H1 (cell line): ENCODE measurements at regions not wholly inside any gene's neighbourhood (a gene's known extent, or its start where the extent isn't known, plus 50 kb on each side); places are given as distances from the start of the nearest gene placed in this dataset.

Source experiments
- ATF2 ChIP-seq: IDR thresholded peaks from 2 replicates; pipeline ENCODE4 v1.6.1; 2012; ENCODE audit warnings: low read length, inconsistent platforms
- CREB1 ChIP-seq: IDR thresholded peaks from 2 replicates; pipeline ENCODE4 v1.6.1; 2012; ENCODE audit warnings: inconsistent platforms
- FOSL1 ChIP-seq: IDR thresholded peaks from 2 replicates; pipeline ENCODE4 v1.6.1; 2011; ENCODE audit warnings: mild to moderate bottlenecking, low read depth, low read length, moderate library complexity; ENCODE audit not compliant: insufficient read depth
- HDAC2 ChIP-seq, 2 experiments: fragments of 300-600 bp in 1 of 2; sonication (generic) in 1 of 2; IDR thresholded peaks; 2 replicates each; pipeline ENCODE4 v1.6.1; 2011 to 2012; ENCODE audit warnings: low read depth in 2 of 2, low read length in 2 of 2, mild to moderate bottlenecking in 2 of 2, moderate library complexity in 2 of 2, borderline replicate concordance in 1 of 2, inconsistent platforms in 1 of 2
- POLR2A ChIP-seq, 2 experiments: IDR thresholded peaks; 1 replicate in 1 of 2; 2 replicates in 1 of 2; pipeline ENCODE4 v1.6.1; 2011; ENCODE audit warnings: low read depth in 2 of 2, low read length in 2 of 2, mild to moderate bottlenecking in 2 of 2; ENCODE audit errors: control extremely low read depth in 1 of 2
- POLR2AphosphoS5 ChIP-seq: IDR thresholded peaks from 2 replicates; pipeline ENCODE4 v1.6.1; 2011; ENCODE audit warnings: low read depth, low read length
- RAD21 ChIP-seq, 2 experiments: IDR thresholded peaks in 1 of 2; conservative IDR thresholded peaks in 1 of 2; 2 replicates each; pipeline ENCODE4 v1.6.1; 2011; ENCODE audit warnings: low read depth in 2 of 2, low read length in 2 of 2, improper control_type of control experiment in 1 of 2, inconsistent platforms in 1 of 2, mild to moderate bottlenecking in 1 of 2, moderate library complexity in 1 of 2
- RFX5 ChIP-seq: IDR thresholded peaks from 2 replicates; pipeline ENCODE4 v1.6.1; 2011; ENCODE audit warnings: low read depth, low read length, improper control_type of control experiment, borderline replicate concordance
- RNF2 ChIP-seq: fragments of 200-900, 300-1000 bp; sonication (generic); IDR thresholded peaks from 2 replicates; pipeline ENCODE4 v1.7.1; 2016; ENCODE audit warnings: borderline replicate concordance, low read depth, mild to moderate bottlenecking, antibody characterized with exemption, low read length; ENCODE audit not compliant: poor library complexity, severe bottlenecking; ENCODE audit errors: missing control alignments
- SIN3A ChIP-seq, 2 experiments: IDR thresholded peaks in 1 of 2; conservative IDR thresholded peaks in 1 of 2; 2 replicates each; pipeline ENCODE4 v1.6.1; 2011 to 2012; ENCODE audit warnings: low read length in 2 of 2, improper control_type of control experiment in 1 of 2, low read depth in 1 of 2, mild to moderate bottlenecking in 1 of 2
- TF ChIP-seq, protein P1 (sequence below), 3 experiments: IDR thresholded peaks; 1 replicate in 2 of 3; 2 replicates in 1 of 3; pipeline versions ENCODE4 v1.5.1 to v1.6.1; 2011; ENCODE audit warnings: low read length in 3 of 3, mild to moderate bottlenecking in 3 of 3, inconsistent platforms in 2 of 3, low read depth in 1 of 3, moderate library complexity in 1 of 3; ENCODE audit not compliant: insufficient read depth in 1 of 3; ENCODE audit errors: control extremely low read depth in 1 of 3
- TF ChIP-seq, protein P2 (sequence below): IDR thresholded peaks from 2 replicates; pipeline ENCODE4 v1.6.1; 2012; ENCODE audit warnings: inconsistent platforms
- TF ChIP-seq, protein P3 (sequence below): IDR thresholded peaks from 2 replicates; pipeline ENCODE4 v1.6.1; 2011; ENCODE audit warnings: low read length, improper control_type of control experiment

- no peak for TF ChIP-seq ATF2
- TF ChIP-seq, protein P1, sequence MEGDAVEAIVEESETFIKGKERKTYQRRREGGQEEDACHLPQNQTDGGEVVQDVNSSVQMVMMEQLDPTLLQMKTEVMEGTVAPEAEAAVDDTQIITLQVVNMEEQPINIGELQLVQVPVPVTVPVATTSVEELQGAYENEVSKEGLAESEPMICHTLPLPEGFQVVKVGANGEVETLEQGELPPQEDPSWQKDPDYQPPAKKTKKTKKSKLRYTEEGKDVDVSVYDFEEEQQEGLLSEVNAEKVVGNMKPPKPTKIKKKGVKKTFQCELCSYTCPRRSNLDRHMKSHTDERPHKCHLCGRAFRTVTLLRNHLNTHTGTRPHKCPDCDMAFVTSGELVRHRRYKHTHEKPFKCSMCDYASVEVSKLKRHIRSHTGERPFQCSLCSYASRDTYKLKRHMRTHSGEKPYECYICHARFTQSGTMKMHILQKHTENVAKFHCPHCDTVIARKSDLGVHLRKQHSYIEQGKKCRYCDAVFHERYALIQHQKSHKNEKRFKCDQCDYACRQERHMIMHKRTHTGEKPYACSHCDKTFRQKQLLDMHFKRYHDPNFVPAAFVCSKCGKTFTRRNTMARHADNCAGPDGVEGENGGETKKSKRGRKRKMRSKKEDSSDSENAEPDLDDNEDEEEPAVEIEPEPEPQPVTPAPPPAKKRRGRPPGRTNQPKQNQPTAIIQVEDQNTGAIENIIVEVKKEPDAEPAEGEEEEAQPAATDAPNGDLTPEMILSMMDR (IDR thresholded peaks at IDR 0.05; ENCODE audit: control extremely low read depth in 1 of 3, insufficient read depth in 1 of 3, low read depth in 1 of 3, low read length in 3 of 3): no peak
- TF ChIP-seq RAD21 (IDR thresholded peaks at IDR 0.05 in 1 of 2, conservative IDR thresholded peaks at IDR 0.05 in 1 of 2; ENCODE audit: low read depth in 2 of 2, low read length in 2 of 2): no peak
- no peak for TF ChIP-seq HDAC2 (IDR thresholded peaks at IDR 0.05; ENCODE audit: borderline replicate concordance in 1 of 2, low read depth in 2 of 2, low read length in 2 of 2)
- no peak for TF ChIP-seq RNF2
- no peak for TF ChIP-seq SIN3A (conservative IDR thresholded peaks at IDR 0.05 in 1 of 2, IDR thresholded peaks at IDR 0.05 in 1 of 2; ENCODE audit: low read depth in 1 of 2, low read length in 2 of 2)
- TF ChIP-seq, protein P2, sequence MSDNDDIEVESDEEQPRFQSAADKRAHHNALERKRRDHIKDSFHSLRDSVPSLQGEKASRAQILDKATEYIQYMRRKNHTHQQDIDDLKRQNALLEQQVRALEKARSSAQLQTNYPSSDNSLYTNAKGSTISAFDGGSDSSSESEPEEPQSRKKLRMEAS: no peak
- no peak for TF ChIP-seq FOSL1
- TF ChIP-seq, protein P3, sequence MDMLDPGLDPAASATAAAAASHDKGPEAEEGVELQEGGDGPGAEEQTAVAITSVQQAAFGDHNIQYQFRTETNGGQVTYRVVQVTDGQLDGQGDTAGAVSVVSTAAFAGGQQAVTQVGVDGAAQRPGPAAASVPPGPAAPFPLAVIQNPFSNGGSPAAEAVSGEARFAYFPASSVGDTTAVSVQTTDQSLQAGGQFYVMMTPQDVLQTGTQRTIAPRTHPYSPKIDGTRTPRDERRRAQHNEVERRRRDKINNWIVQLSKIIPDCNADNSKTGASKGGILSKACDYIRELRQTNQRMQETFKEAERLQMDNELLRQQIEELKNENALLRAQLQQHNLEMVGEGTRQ: no peak
- TF ChIP-seq CREB1: no peak
- no peak for TF ChIP-seq RFX5
- TF ChIP-seq POLR2A (IDR thresholded peaks at IDR 0.05; ENCODE audit: control extremely low read depth in 1 of 2, low read depth in 2 of 2, low read length in 2 of 2): no peak
- TF ChIP-seq POLR2AphosphoS5: no peak
Observed at GRCh38 chr6:15953152-15953880, 175.6 kb upstream of the MYLIP start.
